ENCODE measurements at regions not wholly inside any gene's neighbourhood (a gene's known extent, or its start where the extent isn't known, plus 50 kb on each side); places are given as distances from the start of the nearest gene placed in this dataset.

- DNase-seq (ENCODE audit: insufficient read length, low spot score): no peak
- FAIRE-seq: no peak
- TF ChIP-seq CTCF (IDR thresholded peaks at IDR 0.05; ENCODE audit: insufficient read depth, missing control alignments): no peak
Measured at GRCh38 chr4:104113850-104114249, 380.8 kb downstream of the CXXC4 start.

- DNase-seq (ENCODE audit: insufficient read length, low spot score) (no peak), FAIRE-seq (no peak)
- TF ChIP-seq CTCF (IDR thresholded peaks at IDR 0.05; ENCODE audit: insufficient read depth, missing control alignments): no peak
Measured at GRCh38 chr4:104099141-104099540, 379.4 kb upstream of the TACR3 start.

GRCh38 chr4:104093247-104093646, 373.5 kb upstream of the TACR3 start:
- TF ChIP-seq CTCF (IDR thresholded peaks at IDR 0.05; ENCODE audit: insufficient read depth, missing control alignments): no peak
- DNase-seq (ENCODE audit: insufficient read length, low spot score) (no peak), FAIRE-seq (no peak)

GRCh38 chr4:104073229-104073628, 353.4 kb upstream of the TACR3 start:
- DNase-seq (ENCODE audit: insufficient read length, low spot score) (no peak), FAIRE-seq (no peak)

GRCh38 chr4:104066533-104066932, 346.7 kb upstream of the TACR3 start:
- FAIRE-seq: peak; percentile 76
- TF ChIP-seq CTCF (IDR thresholded peaks at IDR 0.05; ENCODE audit: insufficient read depth, missing control alignments): no peak
- DNase-seq (ENCODE audit: insufficient read length, low spot score): no peak

More at GRCh38 chr4:104073229-104073628, 353.4 kb upstream of the TACR3 start:
- TF ChIP-seq CTCF (IDR thresholded peaks at IDR 0.05; ENCODE audit: insufficient read depth, missing control alignments): no peak

GRCh38 chr4:104064646-104065577, 345.1 kb upstream of the TACR3 start:
- TF ChIP-seq CTCF (IDR thresholded peaks at IDR 0.05; ENCODE audit: insufficient read depth, missing control alignments): peak; percentile 72
- peak; percentile 87 for FAIRE-seq
- DNase-seq (ENCODE audit: insufficient read length, low spot score): no peak

GRCh38 chr4:104063341-104063740, 343.6 kb upstream of the TACR3 start:
- FAIRE-seq (no peak), DNase-seq (ENCODE audit: insufficient read length, low spot score) (no peak)
- no peak for TF ChIP-seq CTCF (IDR thresholded peaks at IDR 0.05; ENCODE audit: insufficient read depth, missing control alignments)

All from D721Med (cell line).